GM12864 (cell line): ENCODE measurements at regions not wholly inside any gene's neighbourhood (a gene's known extent, or its start where the extent isn't known, plus 50 kb on each side); places are given as distances from the start of the nearest gene placed in this dataset.

Experiments used
- DNase-seq: peaks from one replicate; pipeline ENCODE4 v3.0.0-alpha.2; 2011; ENCODE audit warnings: low read depth
- H3K4me3 ChIP-seq: 2 replicates; pipeline ENCODE4 v1.5.1; 2011; ENCODE audit warnings: mild to moderate bottlenecking, low read depth, low read length, control low read depth
- CTCF ChIP-seq: IDR thresholded peaks from 2 replicates; pipeline ENCODE4 v1.5.1; 2011; ENCODE audit warnings: low read depth, mild to moderate bottlenecking, moderate library complexity, low read length, control low read depth, inconsistent platforms; ENCODE audit errors: missing control alignments

DNA sequence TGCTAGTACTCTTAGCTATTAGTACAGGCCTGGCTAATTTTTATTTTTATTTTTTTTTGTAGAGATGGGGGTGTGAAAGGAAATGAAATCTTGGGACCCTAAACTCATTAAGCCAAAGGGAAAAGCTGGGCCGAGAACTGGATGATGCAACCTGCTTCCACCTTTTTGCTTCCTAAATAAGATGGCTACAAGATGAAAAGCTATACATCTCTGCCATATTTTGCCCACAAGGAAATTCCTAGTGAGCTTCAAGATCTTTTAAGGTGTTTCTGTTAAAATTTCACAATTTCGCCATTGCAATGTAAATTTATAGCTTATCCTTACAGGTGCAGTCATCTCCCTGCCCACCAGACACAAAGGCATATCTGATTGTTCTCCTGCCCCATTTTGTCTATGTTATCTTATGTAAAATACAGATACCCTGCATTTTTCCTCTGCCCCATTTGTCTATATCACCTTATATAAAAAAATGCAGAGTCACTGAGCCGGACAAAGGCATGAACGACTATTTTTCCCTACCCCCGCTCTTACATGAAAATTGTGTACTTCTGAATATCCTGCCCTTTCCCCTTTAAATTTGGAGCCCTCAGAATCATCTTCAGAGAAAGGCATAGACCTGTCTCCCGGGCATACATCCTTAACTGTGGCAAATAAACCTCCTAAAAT, 112.0 kb upstream of the SLC38A2 start:
- no peak overlapping the region for H3K4me3 ChIP-seq
- no peak for TF ChIP-seq CTCF
- DNase-seq: no peak

DNA sequence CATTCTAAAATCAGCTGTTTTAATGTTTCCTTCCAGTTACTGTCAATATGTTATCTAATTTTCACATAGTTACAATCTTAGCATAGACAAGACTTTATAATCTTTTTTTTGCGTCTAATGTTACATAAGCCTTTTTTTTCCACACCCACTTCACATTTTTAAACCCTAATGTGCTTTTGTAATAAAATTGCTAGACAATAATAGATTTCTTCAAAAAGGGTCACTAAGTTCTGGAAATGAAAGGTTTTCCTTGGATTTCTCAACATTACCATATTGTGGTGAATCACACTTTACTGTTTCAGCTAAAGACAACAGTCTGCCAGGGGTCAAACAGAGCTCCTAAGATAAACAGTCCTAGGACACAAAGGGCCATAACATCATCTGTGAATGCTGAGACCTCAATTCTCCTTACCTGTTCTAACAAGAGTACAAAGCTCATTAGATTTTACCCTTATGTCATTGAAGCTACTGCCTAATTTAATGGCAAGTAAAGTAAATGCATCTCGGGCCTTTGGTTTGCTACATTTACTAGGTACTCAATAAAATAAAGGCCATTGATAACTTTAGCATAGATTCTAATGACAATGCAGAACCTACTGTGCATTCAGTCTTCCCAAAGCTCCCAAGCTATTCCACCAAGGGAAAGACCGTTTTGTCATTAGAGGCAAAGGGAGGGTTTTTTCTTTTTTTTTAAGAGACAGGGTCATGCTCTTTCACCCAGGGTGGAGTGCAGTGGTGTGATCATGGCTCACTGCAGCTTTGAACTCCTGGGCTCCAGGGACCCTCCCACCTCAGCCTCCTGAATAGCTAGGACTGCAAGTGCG, 111.2 kb upstream of the SLC38A2 start:
- no peak for DNase-seq
- no peak for TF ChIP-seq CTCF
- H3K4me3 ChIP-seq: no peak overlapping the region

- no peak for DNase-seq
- no peak for TF ChIP-seq CTCF
- no peak overlapping the region for H3K4me3 ChIP-seq
Measured at GRCh38 chr12:46480724-46481123, 108.2 kb upstream of the SLC38A2 start.

GRCh38 chr12:46480316-46480715, 107.7 kb upstream of the SLC38A2 start:
- no peak for TF ChIP-seq CTCF
- DNase-seq: no peak
- no peak overlapping the region for H3K4me3 ChIP-seq

- no peak for DNase-seq
- no peak overlapping the region for H3K4me3 ChIP-seq
- no peak for TF ChIP-seq CTCF
Measured at GRCh38 chr12:46478123-46478522, 105.5 kb upstream of the SLC38A2 start.

GRCh38 chr12:46477541-46477940, 105.0 kb upstream of the SLC38A2 start:
- H3K4me3 ChIP-seq: no peak overlapping the region
- DNase-seq: no peak
- TF ChIP-seq CTCF: no peak
